B cell (primary cell): ENCODE measurements at regions not wholly inside any gene's neighbourhood (a gene's known extent, or its start where the extent isn't known, plus 50 kb on each side); places are given as distances from the start of the nearest gene placed in this dataset.

Experiments used
- EZH2 ChIP-seq: IDR thresholded peaks from 2 replicates; pipeline ENCODE4 v1.6.1; 2012; ENCODE audit warnings: borderline replicate concordance, low read depth, mild to moderate bottlenecking, moderate library complexity, low read length; ENCODE audit not compliant: insufficient read depth, poor library complexity, severe bottlenecking
- TF ChIP-seq, protein P1 (sequence below): fragments of 200-600 bp; IDR thresholded peaks from one replicate; pipeline ENCODE4 v1.8.0; 2022; ENCODE audit warnings: antibody characterized with exemption, mild to moderate bottlenecking

DNA sequence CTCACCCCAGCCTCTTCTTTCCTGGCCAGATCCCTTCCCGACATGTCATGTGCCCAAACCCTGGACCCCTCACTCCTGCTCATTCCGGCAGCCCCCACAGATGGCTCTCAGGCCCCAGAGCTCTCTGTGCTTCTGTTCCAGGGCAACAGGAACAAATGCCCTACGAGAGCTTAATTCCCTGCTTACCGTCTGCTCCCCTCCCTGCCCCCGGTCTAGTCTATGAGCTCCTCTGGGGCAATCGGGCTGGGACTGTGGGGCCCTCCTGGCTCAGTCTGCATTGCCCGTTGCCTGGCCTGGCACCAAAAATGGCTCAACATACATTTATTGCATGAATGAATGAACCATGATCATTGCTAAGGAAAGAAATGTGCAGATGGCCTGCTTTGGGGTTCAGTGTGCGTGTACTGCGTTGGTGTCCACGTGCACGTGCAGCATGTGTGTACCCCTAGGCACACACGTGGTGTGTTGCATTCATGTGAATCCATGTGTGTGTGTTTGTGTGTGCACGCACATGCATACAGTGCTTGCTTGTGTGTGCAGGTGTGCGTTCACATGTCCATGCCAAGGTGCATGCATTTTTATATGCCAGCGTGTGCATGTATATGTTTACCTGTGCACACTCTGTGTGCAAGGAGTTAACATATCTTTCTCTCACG is 201.2 kb upstream of the IER5L start:
- TF ChIP-seq, protein P1, sequence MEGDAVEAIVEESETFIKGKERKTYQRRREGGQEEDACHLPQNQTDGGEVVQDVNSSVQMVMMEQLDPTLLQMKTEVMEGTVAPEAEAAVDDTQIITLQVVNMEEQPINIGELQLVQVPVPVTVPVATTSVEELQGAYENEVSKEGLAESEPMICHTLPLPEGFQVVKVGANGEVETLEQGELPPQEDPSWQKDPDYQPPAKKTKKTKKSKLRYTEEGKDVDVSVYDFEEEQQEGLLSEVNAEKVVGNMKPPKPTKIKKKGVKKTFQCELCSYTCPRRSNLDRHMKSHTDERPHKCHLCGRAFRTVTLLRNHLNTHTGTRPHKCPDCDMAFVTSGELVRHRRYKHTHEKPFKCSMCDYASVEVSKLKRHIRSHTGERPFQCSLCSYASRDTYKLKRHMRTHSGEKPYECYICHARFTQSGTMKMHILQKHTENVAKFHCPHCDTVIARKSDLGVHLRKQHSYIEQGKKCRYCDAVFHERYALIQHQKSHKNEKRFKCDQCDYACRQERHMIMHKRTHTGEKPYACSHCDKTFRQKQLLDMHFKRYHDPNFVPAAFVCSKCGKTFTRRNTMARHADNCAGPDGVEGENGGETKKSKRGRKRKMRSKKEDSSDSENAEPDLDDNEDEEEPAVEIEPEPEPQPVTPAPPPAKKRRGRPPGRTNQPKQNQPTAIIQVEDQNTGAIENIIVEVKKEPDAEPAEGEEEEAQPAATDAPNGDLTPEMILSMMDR, result no peak
- TF ChIP-seq EZH2, result no peak
